ENCODE measurements at regions not wholly inside any gene's neighbourhood (a gene's known extent, or its start where the extent isn't known, plus 50 kb on each side); places are given as distances from the start of the nearest gene placed in this dataset.

DNA sequence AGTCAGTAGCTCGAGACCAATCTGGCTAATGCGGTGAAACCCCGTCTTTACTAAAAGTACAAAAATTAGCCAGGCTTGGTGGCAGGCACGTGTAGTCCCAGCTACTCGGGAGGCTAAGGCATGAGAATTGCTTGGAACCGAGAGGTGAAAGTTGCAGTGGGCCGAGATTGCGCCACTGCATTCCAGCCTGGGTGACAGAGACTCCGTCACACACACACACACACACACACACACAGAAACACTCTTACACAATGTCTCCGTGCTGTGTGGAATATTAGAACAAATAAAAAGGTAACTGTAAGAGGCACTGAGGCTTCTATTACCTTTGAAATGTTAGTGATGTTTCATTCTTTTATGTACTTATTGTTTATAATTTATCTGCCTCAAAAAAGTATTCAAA lies 326.6 kb downstream of the GPAT3 start:
- DNase-seq, result no peak

DNA sequence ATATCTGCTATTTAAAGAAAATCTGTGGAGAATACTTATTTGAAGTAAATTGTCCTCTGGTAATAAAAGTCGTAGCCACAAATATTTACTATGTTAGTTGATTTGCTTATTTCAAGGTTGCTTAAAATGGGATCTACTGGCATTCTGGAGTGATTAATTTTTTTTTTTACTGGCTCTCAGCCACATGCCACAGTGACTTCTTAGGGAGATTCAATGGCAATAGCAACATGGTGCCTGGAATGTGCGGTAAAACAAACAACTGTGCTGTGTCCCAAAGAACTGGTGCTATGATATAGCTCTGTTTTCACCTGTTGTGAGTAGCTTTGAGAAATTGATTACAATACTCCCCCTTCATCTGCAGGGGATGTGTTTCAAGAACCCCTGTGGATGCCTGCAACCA lies 324.3 kb downstream of the GPAT3 start:
- no peak for DNase-seq

DNA sequence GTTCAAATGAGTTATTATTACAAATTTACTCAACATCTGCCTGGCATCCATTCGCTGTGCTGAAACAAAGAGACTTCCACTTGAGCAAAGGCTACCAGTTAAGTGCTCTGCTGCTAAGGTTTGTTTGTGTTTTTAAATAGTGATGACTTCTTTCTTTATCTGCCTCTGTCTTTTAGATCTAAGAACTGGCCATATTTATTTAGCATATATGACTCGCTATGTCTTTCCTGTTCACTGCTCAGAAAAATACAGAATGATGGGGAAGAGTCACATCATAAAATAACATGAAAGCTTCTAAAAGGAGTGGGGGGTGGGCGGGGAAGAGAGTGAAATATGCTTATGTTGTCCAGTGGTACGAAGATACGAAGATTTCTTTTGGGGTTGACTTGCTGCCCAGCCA lies 322.2 kb downstream of the GPAT3 start:
- DNase-seq, result no peak

DNA sequence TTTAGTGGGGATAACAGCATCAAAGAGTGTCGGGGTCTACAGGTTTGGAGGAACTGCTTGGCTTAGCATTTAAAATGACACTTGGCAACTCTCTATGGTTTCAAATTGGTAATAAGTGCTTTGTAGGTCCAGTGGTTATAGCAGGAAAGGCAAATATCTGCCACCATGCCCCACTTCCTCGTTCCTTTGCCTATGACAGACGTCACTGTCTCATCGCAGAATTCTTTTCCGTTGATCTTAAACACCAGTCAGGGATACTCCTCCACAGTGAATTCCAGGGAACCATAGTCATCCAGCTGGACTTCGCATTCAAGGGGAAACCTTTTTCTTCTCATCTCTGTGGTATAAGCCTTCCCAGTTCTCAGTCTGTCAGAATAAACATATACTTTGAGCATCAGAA lies 319.1 kb downstream of the GPAT3 start:
- no peak for DNase-seq

DNA sequence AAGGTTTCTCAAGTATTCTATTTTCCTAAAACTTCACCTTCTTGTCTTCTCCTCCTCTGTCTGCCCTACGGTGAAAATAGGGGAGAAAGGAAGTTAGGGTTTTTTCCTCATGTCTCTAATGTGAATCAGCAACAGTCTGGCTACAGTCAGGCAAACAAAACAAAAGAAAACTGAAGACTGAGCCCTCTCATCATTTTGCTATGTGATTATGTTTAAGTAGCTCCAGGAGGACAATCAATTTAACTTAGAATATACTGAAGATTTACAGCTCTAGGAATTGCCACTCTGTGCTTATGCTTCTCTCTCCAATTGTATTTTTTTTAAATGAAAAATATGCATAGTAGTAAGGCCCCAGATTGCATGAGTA lies 316.2 kb downstream of the GPAT3 start:
- DNase-seq, result no peak

DNA sequence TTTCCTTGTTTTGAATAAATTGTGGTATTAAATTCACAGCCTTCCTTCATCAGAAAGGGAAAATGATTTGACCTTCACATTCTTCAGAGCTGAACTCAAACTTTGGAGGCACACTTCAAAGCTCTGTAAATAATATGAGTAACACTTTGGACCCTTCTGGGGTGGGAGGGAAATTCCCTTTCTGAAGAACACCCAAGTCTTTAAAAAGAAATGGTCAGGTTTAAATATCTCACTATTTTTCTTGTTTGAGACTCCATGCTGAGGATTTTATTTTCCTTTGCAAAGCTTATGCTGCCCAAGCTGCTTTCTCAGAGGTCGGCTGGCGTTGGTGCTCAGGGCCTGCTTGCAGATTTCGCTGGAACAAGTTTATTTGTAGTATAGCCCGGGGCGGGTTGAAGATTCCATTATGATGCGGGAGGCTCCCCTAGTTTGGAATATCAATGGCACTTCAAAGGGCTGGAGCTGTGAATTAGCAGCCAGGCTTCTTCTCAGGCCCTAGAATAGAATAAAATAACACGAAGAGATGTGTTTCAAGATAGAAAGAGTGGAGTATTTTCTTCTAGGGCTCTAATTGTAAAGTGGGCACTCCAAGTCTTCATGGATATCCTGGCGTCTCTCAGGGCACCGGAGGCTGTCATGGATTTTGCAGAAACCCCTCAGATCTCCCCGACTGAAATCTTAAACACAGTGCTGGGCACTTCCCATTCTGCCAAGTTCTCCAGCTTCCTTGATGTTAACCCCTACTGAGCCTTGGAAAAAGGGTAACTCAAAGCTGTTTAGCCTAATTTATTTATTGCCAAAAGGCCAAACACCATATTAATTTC lies 315.6 kb downstream of the GPAT3 start:
- no peak for DNase-seq

DNA sequence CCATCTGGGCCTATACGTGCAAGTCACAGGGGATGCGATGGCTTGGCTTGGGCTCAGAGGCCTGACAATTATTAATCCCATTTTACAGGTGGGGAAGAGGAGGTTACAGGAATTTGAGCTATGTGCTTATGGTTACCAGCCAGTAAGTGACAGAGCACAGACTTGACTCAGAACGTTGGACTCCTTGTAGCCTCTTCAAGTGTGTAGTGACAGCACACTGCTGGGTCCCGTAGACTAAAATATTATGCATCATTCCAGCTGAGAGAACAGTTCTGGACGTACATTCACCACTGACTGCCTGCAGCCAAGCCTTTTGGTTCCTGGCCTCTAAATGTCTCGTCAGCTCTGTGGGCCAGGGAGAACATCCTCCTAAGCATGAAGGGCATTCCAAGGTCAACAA lies 314.5 kb downstream of the GPAT3 start:
- no peak for DNase-seq

DNA sequence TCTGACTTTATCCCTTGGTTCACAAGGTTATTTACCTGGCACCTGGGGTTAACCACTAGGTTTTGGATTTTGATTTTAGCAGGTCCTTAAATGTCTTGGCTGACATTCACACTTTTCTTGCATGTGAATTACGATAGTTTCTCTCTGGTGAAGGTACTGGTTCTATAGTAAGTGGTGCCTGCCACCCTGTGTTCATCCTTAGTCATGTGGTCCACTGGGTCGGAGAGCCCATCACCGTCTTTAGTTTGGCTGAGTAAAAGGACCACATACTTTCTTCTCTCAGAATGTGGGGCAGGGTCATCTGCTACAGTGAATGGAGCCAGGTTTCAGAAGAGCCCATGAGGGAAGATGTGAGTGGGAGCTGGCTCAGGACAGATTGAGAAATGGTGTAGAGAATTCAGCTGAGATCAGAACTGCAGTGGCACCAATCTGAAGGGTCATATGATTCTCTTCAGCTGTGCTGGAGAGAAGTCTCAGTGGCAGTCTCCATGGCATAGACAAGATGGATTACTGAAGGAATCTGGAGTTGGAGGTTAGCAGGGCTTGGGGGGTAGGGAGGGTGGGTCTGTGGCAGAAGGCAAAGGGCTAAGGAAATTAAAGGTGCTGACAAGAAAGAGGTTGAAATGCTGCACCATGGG lies 310.4 kb downstream of the GPAT3 start:
- no peak for DNase-seq

DNA sequence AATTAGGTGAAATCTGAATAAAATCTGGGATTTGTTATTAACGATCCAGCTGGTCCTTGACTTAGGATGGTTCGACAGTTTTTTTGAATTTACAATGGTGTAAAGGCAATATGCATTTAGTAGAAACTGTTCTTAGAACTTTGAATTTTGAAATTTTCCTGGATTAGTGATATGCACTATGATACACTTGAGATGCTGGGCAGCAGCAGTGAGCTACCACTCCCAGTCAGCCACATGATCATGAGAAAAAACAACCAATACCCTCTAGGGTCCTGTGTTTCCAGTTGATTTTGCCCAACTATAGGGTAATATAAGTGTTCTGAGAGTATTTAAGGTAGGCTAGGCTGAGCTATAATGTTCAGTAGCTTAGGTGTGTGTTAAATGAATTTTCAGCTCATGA lies 303.7 kb downstream of the GPAT3 start:
- DNase-seq, result no peak

DNA sequence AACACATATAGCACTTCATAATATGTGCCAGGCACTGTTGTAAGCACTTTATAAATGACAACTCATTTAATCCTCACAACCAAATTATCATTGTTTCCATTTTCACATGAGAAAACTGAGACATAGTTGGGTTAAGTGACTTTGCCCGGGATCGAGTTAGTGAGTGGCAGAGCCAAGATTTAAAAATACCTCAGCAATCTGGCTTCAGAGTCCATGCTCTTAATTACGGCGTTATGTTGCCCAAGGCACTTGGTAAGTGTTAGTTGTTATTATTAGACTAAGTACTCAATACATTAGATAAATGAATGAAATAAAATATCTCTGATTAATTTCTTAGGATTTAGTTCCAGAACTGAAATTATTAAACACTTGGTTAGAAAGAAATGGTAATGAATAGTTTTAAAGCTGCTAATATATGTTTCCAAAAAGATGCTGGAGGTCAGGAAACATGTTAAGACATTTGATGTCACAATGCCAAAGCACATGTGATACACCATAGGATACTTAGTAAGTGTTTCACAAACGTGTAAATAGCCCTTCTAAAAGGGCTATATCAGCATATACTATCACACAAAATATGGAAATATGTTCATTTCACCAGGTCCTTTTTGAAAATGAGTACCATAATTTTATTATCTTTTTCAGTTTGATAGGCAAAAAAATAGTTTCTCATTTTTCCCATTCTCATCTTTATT lies 301.9 kb downstream of the GPAT3 start:
- no peak for DNase-seq

DNA sequence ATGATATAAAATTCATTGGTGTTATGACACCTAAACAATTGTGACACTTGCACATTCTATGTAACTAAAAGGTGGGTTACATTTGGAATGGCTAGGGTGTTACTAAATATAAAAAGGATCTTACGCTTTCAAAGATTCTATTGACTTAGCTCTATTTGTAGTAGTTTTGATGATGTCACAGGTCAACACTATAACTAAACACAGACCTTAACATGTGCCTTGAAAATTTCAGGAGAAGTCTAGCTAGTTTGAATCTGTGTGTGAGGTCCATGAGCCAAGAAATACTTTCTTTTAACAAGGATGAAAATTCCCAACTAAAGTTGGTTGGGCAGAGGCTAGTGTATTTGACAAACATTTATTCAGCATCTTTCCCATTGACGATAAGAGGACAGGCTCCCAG lies 298.0 kb downstream of the GPAT3 start:
- DNase-seq, result no peak

DNA sequence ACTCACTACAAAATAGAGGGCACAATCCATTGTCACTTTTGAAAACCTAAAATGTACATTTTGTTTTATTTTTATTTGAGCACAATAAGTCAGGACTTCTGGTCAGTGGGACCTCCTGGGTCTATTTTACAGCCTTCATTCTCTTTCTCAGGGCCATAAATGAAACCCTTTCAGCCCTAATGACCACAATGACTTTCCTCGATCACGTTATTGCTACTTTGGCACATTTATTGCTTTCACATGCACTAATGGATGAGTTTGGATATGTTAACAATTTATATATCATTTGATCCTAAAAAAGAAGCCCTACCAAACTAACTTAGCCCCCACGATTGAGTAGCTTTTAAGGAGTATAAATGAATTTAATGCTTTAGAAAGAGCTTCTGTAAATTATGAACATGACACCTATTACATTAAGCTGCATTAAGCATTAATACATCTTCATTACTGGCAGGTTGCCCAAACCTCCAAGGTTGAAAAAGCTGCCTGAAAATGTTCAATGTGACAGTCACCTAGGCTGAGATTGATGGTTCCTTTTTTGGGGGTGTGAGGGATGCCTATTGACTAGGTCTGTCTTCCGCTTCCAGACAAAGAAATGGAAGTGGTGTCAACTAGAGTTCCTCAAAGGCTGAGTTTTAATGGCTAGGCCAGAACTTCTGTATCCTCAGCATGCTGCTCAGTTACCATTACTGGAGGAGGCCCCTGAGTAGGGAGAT lies 296.4 kb downstream of the GPAT3 start:
- DNase-seq, result no peak

DNA sequence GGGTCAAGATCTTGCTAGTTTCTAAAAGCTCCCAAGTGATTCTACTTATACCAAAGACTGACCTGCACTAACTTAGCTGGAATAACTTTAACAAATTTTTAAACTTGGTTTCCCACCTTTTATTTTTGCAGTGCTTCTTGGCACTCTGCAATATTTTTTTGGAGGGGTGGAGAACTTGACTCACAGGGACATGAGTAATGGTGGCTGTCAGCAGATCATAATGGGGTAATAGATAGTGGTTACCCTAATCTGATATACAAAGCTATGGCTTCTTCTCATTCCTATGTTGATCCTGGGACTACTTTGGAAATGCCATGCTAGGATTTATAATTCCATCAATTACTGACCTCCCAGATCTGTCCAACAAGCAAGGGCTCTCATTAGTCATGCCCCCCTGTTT lies 295.7 kb downstream of the GPAT3 start:
- DNase-seq, result no peak

DNA sequence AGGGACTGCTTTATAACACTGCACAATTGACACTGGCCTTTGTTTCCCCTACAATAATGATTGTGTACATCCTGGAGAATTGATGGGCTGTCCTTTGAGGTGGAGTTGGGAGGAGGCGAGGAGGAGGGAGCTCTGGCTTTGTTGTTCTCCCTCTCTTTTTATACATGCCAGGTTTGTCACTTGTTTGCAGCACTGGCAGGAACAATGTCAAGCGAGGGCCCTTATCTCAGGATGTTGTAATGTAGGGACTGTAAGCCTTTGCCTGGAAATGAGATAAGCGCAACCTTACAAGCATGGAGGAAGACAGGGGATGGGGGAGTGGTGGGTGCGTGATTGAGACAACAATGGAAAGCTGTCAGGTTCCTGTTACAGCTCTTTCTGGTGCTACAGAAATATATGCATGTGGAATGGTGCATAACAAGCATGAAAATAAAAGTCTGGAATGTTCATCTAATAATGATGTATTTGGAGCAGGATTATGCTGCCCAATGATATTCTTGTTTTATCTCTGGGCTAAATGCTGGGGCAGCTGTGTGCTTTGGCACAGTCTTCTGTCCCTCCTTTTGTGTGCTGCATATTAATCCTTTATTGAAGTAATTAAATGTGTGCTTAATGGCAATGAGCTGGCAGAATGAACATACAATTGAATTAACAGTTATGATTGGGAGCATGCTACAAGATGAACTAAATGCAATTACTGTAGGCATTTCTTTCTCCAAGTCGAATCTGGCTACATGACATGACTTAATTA lies 294.4 kb downstream of the GPAT3 start:
- DNase-seq, result no peak

DNA sequence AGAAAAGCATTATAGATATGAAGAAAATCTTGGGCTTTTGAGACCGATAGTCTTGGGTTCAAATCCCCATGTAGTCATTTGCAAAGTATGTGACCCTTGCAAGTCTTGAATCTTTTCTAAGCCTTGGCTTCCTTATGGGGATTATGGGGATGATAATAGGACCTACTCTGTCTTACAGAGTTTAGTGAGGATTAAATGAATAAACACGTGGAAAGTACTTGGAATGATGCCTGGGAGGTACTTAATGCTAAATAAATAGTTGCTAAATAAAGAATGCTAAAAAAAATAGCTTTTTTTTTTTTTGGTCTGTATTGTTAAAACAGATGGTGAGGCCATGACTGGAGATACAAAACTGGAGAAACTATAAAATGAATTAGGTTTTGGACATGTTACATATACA lies 292.7 kb downstream of the GPAT3 start:
- DNase-seq, result no peak

DNA sequence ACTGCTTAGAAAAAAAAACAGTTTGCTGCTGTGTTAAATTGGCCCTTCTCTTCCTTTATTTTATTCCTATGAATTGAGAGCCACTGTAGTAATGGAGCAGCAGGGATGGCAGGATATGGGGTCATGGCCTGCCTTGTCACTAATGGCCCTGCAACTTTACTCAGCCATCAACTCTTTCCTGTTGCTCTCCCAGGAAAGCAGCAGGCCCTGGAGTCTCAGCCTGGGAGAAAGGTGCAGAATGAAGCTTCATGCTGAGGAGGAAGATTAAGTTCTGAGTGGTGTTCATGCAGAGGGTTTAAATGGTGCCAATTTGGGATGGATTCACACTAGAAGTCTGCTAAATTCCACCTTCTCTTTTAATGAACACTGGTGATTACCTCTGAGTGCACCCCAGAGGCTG lies 285.6 kb downstream of the GPAT3 start:
- no peak for DNase-seq

DNA sequence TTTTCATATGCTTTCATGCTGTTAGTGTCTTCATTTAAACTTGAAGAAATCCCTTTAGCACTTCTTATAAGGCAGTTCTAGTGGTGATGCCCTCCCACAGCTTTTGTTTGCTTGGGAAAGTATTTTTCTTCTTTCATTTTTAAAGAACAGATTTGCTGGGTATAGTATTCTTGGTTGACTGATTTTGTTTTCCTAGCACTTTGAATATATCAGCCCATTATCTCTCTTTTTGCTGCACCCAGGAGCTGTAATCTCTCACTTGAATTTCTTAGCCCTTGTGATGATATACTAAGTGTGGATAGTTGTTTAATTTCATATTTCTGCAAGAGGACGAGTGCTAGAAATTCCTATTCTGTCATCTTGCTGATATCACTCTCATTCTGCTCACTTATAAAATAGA lies 283.7 kb downstream of the GPAT3 start:
- DNase-seq, result no peak

DNA sequence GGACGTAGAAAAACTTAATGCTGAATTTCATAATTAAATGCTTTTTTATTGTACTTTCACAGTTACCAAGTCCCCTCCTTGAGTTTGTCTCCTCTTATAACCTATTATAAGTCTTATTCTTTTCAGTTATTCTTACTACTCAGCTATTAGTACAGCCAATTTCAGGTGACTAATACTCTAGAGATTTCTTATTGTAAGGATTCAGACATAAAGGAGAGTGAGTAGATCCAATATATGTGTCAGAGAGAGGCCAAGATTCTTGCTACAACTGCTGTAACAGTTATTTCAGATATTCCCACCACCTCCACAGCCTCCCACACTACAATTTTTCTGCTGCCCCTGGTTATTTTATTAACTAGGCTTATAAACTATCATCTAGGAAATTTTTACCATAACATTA lies 274.5 kb downstream of the GPAT3 start:
- no peak for DNase-seq

DNA sequence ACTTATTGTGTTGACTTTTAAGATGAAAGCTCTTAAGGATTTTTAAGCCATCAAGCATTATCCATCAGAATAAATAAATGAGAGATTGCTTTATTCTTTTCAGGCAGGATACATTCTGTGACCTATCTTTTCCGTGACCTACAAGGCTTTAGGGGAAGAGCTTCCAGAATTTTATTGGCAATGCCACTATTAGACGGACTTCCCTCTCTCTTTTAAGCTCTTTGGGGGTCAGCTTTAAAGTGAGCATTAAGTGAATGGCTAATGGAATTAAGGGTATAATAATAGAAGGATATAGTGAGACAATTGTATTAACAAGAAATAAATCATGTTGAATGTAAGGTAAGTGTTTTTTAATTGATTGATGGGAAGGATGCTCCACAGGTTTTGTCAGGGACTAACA lies 273.7 kb downstream of the GPAT3 start:
- DNase-seq, result no peak

DNA sequence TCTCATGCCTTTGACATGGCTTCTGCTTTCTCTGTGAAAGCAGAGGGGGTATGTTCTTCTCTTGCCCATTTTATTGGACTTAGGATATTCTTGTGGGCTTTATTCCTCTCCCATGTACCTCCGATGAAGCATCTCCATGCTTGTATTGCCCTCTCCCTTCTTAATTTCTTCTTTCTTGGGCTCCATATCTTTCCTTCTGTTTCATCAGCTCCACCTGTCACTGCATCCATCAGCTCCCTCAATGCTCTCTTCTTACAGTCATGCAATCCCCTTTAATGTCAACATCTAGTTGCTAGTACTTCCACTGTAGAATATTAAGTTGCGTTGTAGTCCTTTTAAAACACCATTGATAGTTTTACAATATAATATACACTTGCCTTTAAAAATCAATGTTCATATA lies 257.6 kb downstream of the GPAT3 start:
- no peak for DNase-seq

DNA sequence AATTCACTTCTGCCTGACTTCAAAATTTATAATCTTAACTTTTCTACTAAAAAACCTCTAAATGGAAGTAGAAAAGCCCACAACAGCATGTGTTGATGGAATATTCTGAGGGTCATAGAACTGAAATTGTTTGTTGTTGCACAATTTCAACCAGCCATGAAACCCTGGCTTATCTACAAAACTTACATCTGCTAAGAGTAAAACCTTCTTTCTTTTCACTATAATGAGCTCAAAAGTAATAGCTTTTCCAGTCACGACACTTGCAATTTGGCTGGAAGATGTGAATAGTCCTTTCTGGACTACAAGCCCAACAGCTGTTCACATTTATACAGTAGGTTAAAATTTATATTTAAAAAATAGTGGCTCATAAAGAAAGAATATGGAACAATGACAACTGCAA lies 250.0 kb downstream of the GPAT3 start:
- DNase-seq, result no peak
